HepG2 (cell line): ENCODE measurements at regions not wholly inside any gene's neighbourhood (a gene's known extent, or its start where the extent isn't known, plus 50 kb on each side); places are given as distances from the start of the nearest gene placed in this dataset.
A peak's percentile ranks its signal among the peaks of the same experiment; 100 is the strongest.

Experiments
- ATAC-seq: fragments of 200-7000 bp; cut with Tn5 transposase; 3 replicates; pipeline ENCODE4 v1.9.1; 2020; ENCODE audit warnings: mild to moderate bottlenecking, moderate library complexity
- BruUV-seq: library from RNA; stranded (reverse); fragments of 400-500 nt; replicated peaks from 2 replicates; lab custom pipeline; 2021; lab: Mats Ljungman, UMichigan
- CTCF ChIA-PET: fragments of 300-600 bp; formaldehyde crosslinking; extraction: SDS; loops from one replicate; lab custom pipeline; 2021; ENCODE audit warnings: low total read pairs, inconsistent platforms, low intra/inter-chr PET ratio; lab: Yijun Ruan, JAX
- POLR2A ChIA-PET: fragments of 350-600 bp; sonication (Branson Sonifier 250); formaldehyde crosslinking; loops from one replicate; lab custom pipeline; 2020; ENCODE audit warnings: antibody characterized with exemption, inconsistent platforms; lab: Yijun Ruan, JAX
- DNase-seq: peaks from one replicate; pipeline ENCODE4 v3.0.0-alpha.2; 2015; ENCODE audit warnings: low spot score
- FAIRE-seq: peaks from 3 replicates; lab custom pipeline; 2011; peaks lifted over from hg19 to GRCh38; lab: Jason Lieb, UNC
- H2AFZ ChIP-seq: one replicate; pipeline ENCODE4 v1.6.1; 2011; ENCODE audit warnings: low read length, inconsistent platforms
- H3K27ac ChIP-seq: fragments of 300-600 bp; 3 replicates; pipeline ENCODE4 v1.8.0; 2011; ENCODE audit warnings: mixed run types, mild to moderate bottlenecking, mixed read lengths, low read length, inconsistent platforms; ENCODE audit not compliant: insufficient read depth; ENCODE audit errors: extremely low read length
- H3K27me3 ChIP-seq, 2 experiments: fragments of 200-600 bp in 1 of 2; 2 replicates in 1 of 2; 3 replicates in 1 of 2; pipeline versions ENCODE4 v1.6.0 to v1.8.0; 2011; ENCODE audit warnings: low read length in 2 of 2, mild to moderate bottlenecking in 2 of 2, moderate library complexity in 2 of 2, inconsistent platforms in 1 of 2; ENCODE audit not compliant: insufficient read depth in 2 of 2, control insufficient read depth in 1 of 2
- H3K36me3 ChIP-seq, 2 experiments: fragments of 200-600 bp in 1 of 2; replicated peaks in 1 of 2; 2 replicates in 1 of 2; 3 replicates in 1 of 2; pipeline versions ENCODE4 v1.5.1 to v1.8.0; 2011; ENCODE audit warnings: low read length in 2 of 2, inconsistent platforms in 1 of 2; ENCODE audit not compliant: insufficient read depth in 2 of 2, control insufficient read depth in 1 of 2
- H3K4me1 ChIP-seq: 2 replicates; pipeline ENCODE4 v1.5.1; 2012; ENCODE audit warnings: low read length, inconsistent platforms; ENCODE audit not compliant: insufficient read depth
- H3K4me2 ChIP-seq: 2 replicates; pipeline ENCODE4 v1.6.0; 2011; ENCODE audit warnings: low read depth, low read length, inconsistent platforms
- H3K4me3 ChIP-seq, 3 experiments: fragments of 200-600 bp in 1 of 3; sonication (generic), shearing (Covaris generic) in 1 of 3; replicated peaks in 1 of 3; 2 replicates each; pipeline ENCODE4 v1.5.1; 2011 to 2016; ENCODE audit warnings: low read length in 3 of 3, inconsistent platforms in 2 of 3, low read depth in 2 of 3, mild to moderate bottlenecking in 2 of 3, control low read depth in 1 of 3, mixed read lengths in 1 of 3; ENCODE audit not compliant: insufficient read depth in 1 of 3
- H3K79me2 ChIP-seq: one replicate; pipeline ENCODE4 v1.6.1; 2011; ENCODE audit warnings: low read length, inconsistent platforms; ENCODE audit not compliant: insufficient read depth
- H3K9ac ChIP-seq: 2 replicates; pipeline ENCODE4 v1.6.0; 2011; ENCODE audit warnings: mild to moderate bottlenecking, low read depth, low read length, inconsistent platforms; ENCODE audit not compliant: insufficient read depth
- H3K9me3 ChIP-seq: 2 replicates; pipeline ENCODE4 v1.5.1; 2012; ENCODE audit warnings: mild to moderate bottlenecking, low read length
- H4K20me1 ChIP-seq: 2 replicates; pipeline ENCODE4 v1.6.0; 2011; ENCODE audit warnings: inconsistent platforms, mild to moderate bottlenecking, low read length, moderate library complexity; ENCODE audit not compliant: insufficient read depth
- HNF4A ChIP-seq: sonication (generic); formaldehyde crosslinking; IDR thresholded peaks from 2 replicates; pipeline ENCODE4 v1.4.0; 2020; ENCODE audit warnings: missing genetic modification reagents
- JDP2 ChIP-seq: sonication (generic); formaldehyde crosslinking; IDR thresholded peaks from 2 replicates; pipeline ENCODE4 v1.8.1; 2022; ENCODE audit warnings: missing genetic modification reagents, borderline replicate concordance
- KAT8 ChIP-seq: IDR thresholded peaks from 2 replicates; pipeline ENCODE4 v1.6.1; 2016; ENCODE audit warnings: missing genetic modification reagents, missing compliant biosample characterization
- MED8 ChIP-seq: sonication (generic); formaldehyde crosslinking; IDR thresholded peaks from 2 replicates; pipeline ENCODE4 v1.8.1; 2023; ENCODE audit warnings: mild to moderate bottlenecking, missing genetic modification reagents; ENCODE audit not compliant: insufficient replicate concordance
- PPARG ChIP-seq: conservative IDR thresholded peaks from 2 replicates; pipeline ENCODE4 v1.6.1; 2016; ENCODE audit warnings: missing biosample characterization, missing genetic modification reagents
- PRPF4 ChIP-seq: fragments of 200-400 bp; formaldehyde crosslinking; IDR thresholded peaks from 2 replicates; pipeline ENCODE4 v1.6.1; 2016; ENCODE audit warnings: low read length, low read depth; ENCODE audit not compliant: poor library complexity, severe bottlenecking
- RBM39 ChIP-seq: fragments of 200-400 bp; formaldehyde crosslinking; IDR thresholded peaks from one replicate; pipeline ENCODE4 v1.6.1; 2018; ENCODE audit warnings: antibody characterized with exemption, mild to moderate bottlenecking, low read depth, low read length; ENCODE audit not compliant: poor library complexity, severe bottlenecking
- SALL2 ChIP-seq: sonication (generic); formaldehyde crosslinking; IDR thresholded peaks from 2 replicates; pipeline ENCODE4 v1.8.1; 2023; ENCODE audit warnings: mild to moderate bottlenecking, missing genetic modification reagents, inconsistent platforms
- ZBTB3 ChIP-seq: sonication (generic); formaldehyde crosslinking; IDR thresholded peaks from 2 replicates; pipeline ENCODE4 v1.4.0; 2020; ENCODE audit warnings: low read depth, mild to moderate bottlenecking, moderate library complexity, missing genetic modification reagents, borderline replicate concordance
- ZNF674 ChIP-seq: sonication (generic); formaldehyde crosslinking; IDR thresholded peaks from 2 replicates; pipeline ENCODE4 v1.5.0; 2020; ENCODE audit warnings: low read depth, mild to moderate bottlenecking, missing genetic modification reagents
- ZNF678 ChIP-seq: sonication (generic); formaldehyde crosslinking; IDR thresholded peaks from 2 replicates; pipeline ENCODE4 v1.4.0; 2020; ENCODE audit warnings: mild to moderate bottlenecking, missing genetic modification reagents
- WGBS: methylation state at CpG from one replicate; pipeline ENCODE4 v1.1.6; 2017; ENCODE audit warnings: low lambda C conversion rate; 5-methylcytosine and 5-hydroxymethylcytosine counted together
- in situ Hi-C: cut with HindIII; loops from 2 replicates; pipeline ENCODE4 v1.10.0; 2017; ENCODE audit warnings: low pct_unique_long_range_greater_than_20kb; ENCODE audit not compliant: extremely low pct_ligation_motif_present
- intact Hi-C: fragments of 100-400 bp; cut with micrococcal nuclease; formaldehyde crosslinking; loops from one replicate; pipeline ENCODE4 v1.10.0; 2022; ENCODE audit not compliant: unreplicated experiment
- TF ChIP-seq, protein P1 (sequence below): sonication (generic); formaldehyde crosslinking; IDR thresholded peaks from 2 replicates; pipeline ENCODE4 v1.4.0; 2020; ENCODE audit warnings: missing genetic modification reagents
- TF ChIP-seq, protein P2 (sequence below): IDR thresholded peaks from 2 replicates; pipeline ENCODE4 v1.4.0; 2020; ENCODE audit warnings: mild to moderate bottlenecking, missing genetic modification reagents
- TF ChIP-seq, protein P3 (sequence below): sonication (generic); formaldehyde crosslinking; IDR thresholded peaks from 2 replicates; pipeline ENCODE4 v1.4.0; 2020; ENCODE audit warnings: missing genetic modification reagents, borderline replicate concordance
- TF ChIP-seq, protein P4 (sequence below): sonication (generic); formaldehyde crosslinking; IDR thresholded peaks from 2 replicates; pipeline ENCODE4 v1.8.1; 2023; ENCODE audit warnings: mild to moderate bottlenecking, inconsistent platforms, moderate library complexity, missing genetic modification reagents, borderline replicate concordance

DNA sequence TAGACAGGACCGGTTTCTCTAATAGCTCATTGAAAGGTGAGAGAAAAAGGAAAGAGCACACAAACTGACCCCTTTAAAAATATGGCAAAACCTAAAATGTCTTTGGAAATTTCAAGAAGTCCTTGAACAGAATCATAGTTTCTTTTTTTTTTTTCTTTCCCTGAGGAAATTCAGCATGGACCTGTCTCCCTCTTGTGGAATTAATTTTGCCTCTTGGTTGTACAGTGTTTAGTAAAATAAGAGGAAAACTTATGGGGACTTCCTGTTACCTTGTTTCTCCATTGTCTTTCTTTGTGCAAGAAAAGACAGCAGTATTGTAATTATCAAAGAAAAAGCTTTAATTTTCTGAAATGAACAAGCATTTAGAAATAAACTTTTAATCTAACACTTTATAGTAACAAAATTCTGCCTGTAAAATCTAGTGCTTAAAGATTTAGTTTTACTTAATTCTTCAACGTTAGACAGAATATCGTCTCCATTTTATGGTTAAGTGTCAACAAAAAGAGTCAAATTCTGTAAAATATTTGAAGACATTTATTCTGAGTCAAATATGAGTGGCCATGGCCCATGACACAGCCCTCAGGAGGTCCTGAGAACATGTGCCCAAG is 176.3 kb upstream of the NABP1 start:
- H3K4me2 ChIP-seq, result peak overlapping the region; percentile 58
- BruUV-seq, result no TSS peak
- in situ Hi-C loops (loop anchor here (25.0 kb wide), 1 partner anchor 439 kb away; no protein-coding TSS in a partner anchor), intact Hi-C loops (loop anchor here (1.0 to 10.0 kb wide), 6 partner anchors 127 to 449 kb away; partner anchors contain the start of gene MYO1B)
- ATAC-seq (peak; percentile 71), DNase-seq (peak; percentile 35), FAIRE-seq (peak; percentile 49)
- H3K27ac ChIP-seq, result no peak overlapping the region
- H3K9me3 ChIP-seq, result 0 out of 2 replicates have a peak, but pooled peaks cover 2% of the 10 kb centered on the region
- POLR2A ChIA-PET, result no interaction called here
- H3K4me3 ChIP-seq, result peak overlapping the region in 1 of 3 experiments; percentile 30; a peak in 1 of 6 replicates
- 36% methylated on average over 3 of the region's 3 CpGs for WGBS
- H4K20me1 ChIP-seq, result no peaks in the 10 kb centered on the region
- peaks cover 0 to 7% of the 10 kb centered on the region in 2 experiments; a peak in 2 of 5 replicates for H3K27me3 ChIP-seq
- CTCF ChIA-PET, result interaction anchor here (0.7 to 1.8 kb wide), 3 partner anchors 256 to 336 kb away, joined by 3 to 16 read pairs (median 4); partner anchors contain the start of gene MYO1B
- H2AFZ ChIP-seq, result no peak overlapping the region
- peaks cover 20% of the 10 kb centered on the region for H3K4me1 ChIP-seq
- no peaks in the 10 kb centered on the region for H3K79me2 ChIP-seq
- H3K9ac ChIP-seq, result no peak overlapping the region
- no peaks in the 10 kb centered on the region for H3K36me3 ChIP-seq
- no peak for TF ChIP-seq RBM39
- TF ChIP-seq HNF4A (CRISPR knock-in tag), result no peak
- TF ChIP-seq, protein P1, sequence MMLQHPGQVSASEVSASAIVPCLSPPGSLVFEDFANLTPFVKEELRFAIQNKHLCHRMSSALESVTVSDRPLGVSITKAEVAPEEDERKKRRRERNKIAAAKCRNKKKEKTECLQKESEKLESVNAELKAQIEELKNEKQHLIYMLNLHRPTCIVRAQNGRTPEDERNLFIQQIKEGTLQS, result no peak
- TF ChIP-seq, protein P2, sequence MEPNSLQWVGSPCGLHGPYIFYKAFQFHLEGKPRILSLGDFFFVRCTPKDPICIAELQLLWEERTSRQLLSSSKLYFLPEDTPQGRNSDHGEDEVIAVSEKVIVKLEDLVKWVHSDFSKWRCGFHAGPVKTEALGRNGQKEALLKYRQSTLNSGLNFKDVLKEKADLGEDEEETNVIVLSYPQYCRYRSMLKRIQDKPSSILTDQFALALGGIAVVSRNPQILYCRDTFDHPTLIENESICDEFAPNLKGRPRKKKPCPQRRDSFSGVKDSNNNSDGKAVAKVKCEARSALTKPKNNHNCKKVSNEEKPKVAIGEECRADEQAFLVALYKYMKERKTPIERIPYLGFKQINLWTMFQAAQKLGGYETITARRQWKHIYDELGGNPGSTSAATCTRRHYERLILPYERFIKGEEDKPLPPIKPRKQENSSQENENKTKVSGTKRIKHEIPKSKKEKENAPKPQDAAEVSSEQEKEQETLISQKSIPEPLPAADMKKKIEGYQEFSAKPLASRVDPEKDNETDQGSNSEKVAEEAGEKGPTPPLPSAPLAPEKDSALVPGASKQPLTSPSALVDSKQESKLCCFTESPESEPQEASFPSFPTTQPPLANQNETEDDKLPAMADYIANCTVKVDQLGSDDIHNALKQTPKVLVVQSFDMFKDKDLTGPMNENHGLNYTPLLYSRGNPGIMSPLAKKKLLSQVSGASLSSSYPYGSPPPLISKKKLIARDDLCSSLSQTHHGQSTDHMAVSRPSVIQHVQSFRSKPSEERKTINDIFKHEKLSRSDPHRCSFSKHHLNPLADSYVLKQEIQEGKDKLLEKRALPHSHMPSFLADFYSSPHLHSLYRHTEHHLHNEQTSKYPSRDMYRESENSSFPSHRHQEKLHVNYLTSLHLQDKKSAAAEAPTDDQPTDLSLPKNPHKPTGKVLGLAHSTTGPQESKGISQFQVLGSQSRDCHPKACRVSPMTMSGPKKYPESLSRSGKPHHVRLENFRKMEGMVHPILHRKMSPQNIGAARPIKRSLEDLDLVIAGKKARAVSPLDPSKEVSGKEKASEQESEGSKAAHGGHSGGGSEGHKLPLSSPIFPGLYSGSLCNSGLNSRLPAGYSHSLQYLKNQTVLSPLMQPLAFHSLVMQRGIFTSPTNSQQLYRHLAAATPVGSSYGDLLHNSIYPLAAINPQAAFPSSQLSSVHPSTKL (CRISPR knock-in tag), result peak; percentile 12; the same call in 1 of the 2 replicates
- 0 out of 2 replicates have a peak, but pooled peaks have one; percentile 20 for TF ChIP-seq KAT8 (CRISPR knock-in tag)
- no peak for TF ChIP-seq ZNF674 (CRISPR knock-in tag)
- no peak for TF ChIP-seq PPARG
- no peak for TF ChIP-seq ZNF678 (CRISPR knock-in tag)
- TF ChIP-seq SALL2 (CRISPR knock-in tag), result no peak
- TF ChIP-seq MED8 (CRISPR knock-in tag), result no peak
- no peak for TF ChIP-seq PRPF4
- TF ChIP-seq, protein P3, sequence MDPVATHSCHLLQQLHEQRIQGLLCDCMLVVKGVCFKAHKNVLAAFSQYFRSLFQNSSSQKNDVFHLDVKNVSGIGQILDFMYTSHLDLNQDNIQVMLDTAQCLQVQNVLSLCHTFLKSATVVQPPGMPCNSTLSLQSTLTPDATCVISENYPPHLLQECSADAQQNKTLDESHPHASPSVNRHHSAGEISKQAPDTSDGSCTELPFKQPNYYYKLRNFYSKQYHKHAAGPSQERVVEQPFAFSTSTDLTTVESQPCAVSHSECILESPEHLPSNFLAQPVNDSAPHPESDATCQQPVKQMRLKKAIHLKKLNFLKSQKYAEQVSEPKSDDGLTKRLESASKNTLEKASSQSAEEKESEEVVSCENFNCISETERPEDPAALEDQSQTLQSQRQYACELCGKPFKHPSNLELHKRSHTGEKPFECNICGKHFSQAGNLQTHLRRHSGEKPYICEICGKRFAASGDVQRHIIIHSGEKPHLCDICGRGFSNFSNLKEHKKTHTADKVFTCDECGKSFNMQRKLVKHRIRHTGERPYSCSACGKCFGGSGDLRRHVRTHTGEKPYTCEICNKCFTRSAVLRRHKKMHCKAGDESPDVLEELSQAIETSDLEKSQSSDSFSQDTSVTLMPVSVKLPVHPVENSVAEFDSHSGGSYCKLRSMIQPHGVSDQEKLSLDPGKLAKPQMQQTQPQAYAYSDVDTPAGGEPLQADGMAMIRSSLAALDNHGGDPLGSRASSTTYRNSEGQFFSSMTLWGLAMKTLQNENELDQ (CRISPR knock-in tag), result no peak
- TF ChIP-seq JDP2, result no peak
- TF ChIP-seq, protein P4, sequence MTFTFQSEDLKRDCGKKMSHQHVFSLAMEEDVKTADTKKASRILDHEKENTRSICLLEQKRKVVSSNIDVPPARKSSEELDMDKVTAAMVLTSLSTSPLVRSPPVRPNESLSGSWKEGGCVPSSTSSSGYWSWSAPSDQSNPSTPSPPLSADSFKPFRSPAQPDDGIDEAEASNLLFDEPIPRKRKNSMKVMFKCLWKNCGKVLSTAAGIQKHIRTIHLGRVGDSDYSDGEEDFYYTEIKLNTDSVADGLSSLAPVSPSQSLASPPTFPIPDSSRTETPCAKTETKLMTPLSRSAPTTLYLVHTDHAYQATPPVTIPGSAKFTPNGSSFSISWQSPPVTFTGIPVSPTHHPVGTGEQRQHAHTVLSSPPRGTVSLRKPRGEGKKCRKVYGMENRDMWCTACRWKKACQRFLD, result no peak
- TF ChIP-seq ZBTB3 (CRISPR knock-in tag), result no peak
